Neural cell (in vitro differentiated cells): ENCODE measurements at regions not wholly inside any gene's neighbourhood (a gene's known extent, or its start where the extent isn't known, plus 50 kb on each side); places are given as distances from the start of the nearest gene placed in this dataset.

Experiments used
- EP300 ChIP-seq: fragments of 450-650 bp; conservative IDR thresholded peaks from 2 replicates; pipeline ENCODE4 v1.6.1; 2014; ENCODE audit warnings: antibody characterized with exemption, mild to moderate bottlenecking, moderate library complexity; ENCODE audit not compliant: poor library complexity, severe bottlenecking
- EZH2 ChIP-seq: fragments of 200-600, 300-800 bp; shearing (Covaris generic), sonication (generic); IDR thresholded peaks from 2 replicates; pipeline ENCODE4 v1.6.1; 2014; ENCODE audit warnings: antibody characterized with exemption, low read length, borderline replicate concordance, mild to moderate bottlenecking; ENCODE audit not compliant: insufficient read depth, poor library complexity, severe bottlenecking
- POLR2AphosphoS5 ChIP-seq: IDR thresholded peaks from 2 replicates; pipeline ENCODE4 v1.6.1; 2012
- RAD21 ChIP-seq: fragments of 450-650 bp; conservative IDR thresholded peaks from 2 replicates; pipeline ENCODE4 v1.6.1; 2014; ENCODE audit warnings: antibody characterized with exemption, mild to moderate bottlenecking, moderate library complexity
- SMC3 ChIP-seq: fragments of 450-650 bp; conservative IDR thresholded peaks from 2 replicates; pipeline ENCODE4 v1.6.1; 2014; ENCODE audit warnings: antibody characterized with exemption, mild to moderate bottlenecking, moderate library complexity; ENCODE audit not compliant: poor library complexity
- TF ChIP-seq, protein P1 (sequence below): fragments of 450-650 bp; IDR thresholded peaks from 2 replicates; pipeline ENCODE4 v1.5.1; 2014; ENCODE audit warnings: antibody characterized with exemption, mild to moderate bottlenecking, moderate library complexity; ENCODE audit not compliant: poor library complexity, severe bottlenecking

DNA sequence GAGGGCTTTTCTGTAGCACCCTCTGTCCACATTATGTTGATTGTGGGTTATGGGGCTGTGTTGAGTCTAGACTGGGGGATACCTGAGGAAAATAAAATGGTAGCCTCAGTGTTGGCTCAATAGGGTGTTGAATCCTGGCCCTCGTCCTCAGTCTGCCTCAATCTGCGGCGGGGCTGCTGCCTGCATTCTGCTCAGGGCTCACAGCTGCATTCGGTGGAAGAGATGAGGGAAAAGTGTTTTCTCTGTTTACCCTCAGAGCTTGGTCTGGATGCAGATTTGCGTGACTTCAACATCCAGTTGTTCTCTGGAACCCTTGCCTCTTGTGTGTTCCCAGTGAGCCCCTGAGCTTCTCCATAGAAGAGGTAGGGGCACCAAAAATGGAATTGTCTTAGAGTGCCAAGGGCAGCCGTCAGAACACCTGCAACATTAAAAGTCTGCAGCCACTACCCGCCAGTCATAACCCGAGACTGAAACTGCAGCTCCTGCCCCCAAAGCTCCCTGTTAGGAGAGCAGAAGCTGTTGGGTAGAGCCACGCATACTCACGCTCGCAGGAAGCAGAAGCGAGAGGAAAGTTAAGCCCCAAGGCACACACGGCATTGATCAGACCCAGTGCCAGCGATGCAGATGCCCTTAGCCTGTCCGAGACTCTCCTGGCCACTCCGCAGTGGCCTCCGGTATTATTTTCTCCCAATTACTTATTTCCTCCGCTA lies 215.3 kb upstream of the C1orf174 start:
- TF ChIP-seq EP300 (no peak), EZH2 (no peak), SMC3 (no peak), RAD21 (no peak), POLR2AphosphoS5 (no peak)
- TF ChIP-seq, protein P1, sequence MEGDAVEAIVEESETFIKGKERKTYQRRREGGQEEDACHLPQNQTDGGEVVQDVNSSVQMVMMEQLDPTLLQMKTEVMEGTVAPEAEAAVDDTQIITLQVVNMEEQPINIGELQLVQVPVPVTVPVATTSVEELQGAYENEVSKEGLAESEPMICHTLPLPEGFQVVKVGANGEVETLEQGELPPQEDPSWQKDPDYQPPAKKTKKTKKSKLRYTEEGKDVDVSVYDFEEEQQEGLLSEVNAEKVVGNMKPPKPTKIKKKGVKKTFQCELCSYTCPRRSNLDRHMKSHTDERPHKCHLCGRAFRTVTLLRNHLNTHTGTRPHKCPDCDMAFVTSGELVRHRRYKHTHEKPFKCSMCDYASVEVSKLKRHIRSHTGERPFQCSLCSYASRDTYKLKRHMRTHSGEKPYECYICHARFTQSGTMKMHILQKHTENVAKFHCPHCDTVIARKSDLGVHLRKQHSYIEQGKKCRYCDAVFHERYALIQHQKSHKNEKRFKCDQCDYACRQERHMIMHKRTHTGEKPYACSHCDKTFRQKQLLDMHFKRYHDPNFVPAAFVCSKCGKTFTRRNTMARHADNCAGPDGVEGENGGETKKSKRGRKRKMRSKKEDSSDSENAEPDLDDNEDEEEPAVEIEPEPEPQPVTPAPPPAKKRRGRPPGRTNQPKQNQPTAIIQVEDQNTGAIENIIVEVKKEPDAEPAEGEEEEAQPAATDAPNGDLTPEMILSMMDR = no peak
